ENCODE measurements at regions not wholly inside any gene's neighbourhood (a gene's known extent, or its start where the extent isn't known, plus 50 kb on each side); places are given as distances from the start of the nearest gene placed in this dataset.

DNA sequence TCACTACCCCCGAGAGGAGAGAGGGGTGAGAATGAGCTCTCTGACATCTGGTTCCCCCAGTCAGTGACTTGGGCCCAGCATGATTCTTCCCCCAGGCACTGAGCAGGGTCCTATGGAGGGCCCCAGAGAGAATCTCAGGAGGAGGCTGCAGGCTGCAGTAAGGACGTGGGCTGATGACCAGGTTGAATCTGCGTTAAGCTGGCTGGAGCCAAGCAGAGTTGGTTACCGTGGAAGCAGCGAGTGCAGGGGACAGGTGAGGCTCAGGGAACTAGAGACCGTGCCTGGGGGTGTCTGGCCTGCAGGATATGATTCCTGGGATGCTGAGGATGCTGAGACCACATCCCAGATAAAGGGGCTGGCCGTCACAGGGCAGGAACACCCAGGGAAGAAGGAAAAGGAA, 314.3 kb upstream of the IRX1 start:
- ATAC-seq: no peak
- DNase-seq: no peak

DNA sequence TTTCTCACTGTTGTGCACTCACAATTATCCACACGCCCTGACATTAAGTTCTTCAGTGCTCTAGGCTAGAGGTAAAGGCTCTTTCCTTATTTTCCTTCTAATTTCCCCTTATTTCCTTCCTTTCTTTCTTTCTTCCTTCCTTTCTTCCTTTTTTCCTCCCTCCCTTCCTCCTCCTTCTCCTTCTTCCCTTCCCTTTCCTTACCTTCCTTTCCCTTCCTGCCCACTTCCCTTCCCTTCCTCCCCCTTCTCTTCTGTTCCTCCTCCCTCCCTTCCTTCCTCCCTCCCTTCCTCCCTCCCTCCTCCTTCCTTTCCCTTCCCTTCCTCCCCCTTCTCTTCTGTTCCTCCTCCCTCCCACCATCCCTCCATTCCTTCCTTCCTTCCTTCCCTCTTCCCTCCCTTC, 317.0 kb upstream of the IRX1 start:
- DNase-seq (no peak), ATAC-seq (no peak)

DNA sequence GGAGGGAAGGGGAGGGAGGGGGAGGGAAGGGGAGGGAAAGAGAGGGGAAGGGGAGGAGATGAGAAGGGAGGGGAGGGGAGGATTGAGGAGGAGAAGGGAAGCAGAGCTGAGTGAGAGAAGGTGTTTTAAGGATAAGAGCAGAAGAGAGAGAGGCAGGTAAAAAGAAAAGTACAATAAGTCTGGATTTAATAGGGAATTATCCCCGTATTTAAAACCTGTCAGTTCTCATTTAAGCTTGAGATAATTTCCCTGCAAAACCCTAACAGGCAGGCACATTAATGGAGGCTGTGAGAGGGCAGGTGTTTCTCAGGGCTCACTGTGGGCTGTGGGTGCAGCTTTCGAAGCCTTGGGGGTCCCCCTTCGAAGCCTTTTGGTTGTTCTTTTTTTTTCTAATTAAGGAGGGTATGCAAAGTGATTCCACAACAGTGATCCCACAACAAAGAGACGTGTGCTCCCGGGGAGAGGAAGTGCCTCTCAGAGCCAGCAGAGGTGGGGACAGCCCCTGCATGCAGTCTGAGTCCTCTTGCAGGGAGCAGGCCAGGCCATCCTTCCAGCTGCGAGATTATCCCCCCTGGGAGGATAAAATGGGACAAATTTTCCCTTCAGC, 317.9 kb upstream of the IRX1 start:
- peak; percentile 28 for DNase-seq
- peak; percentile 84 for ATAC-seq

DNA sequence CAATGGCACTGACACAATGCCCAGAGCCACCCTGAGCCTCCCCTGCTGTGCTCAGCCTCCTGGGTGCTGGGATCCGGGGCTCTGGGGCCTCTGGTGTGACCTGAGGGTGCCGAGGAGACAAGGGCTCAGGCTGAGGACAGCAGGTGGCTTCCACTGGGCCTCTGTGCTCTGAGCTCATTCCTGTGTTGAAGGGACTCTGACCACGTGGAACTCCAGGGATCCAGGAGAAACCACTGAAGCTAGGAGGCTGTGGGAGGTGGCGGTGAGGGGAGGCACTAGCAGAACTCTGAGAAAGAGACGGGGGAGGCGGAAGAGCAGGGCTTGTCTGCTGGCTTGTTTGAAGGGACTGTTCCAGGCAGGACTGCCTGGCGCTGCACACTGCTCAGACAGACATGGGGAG, 318.7 kb upstream of the IRX1 start:
- ATAC-seq: no peak
- no peak for DNase-seq

DNA sequence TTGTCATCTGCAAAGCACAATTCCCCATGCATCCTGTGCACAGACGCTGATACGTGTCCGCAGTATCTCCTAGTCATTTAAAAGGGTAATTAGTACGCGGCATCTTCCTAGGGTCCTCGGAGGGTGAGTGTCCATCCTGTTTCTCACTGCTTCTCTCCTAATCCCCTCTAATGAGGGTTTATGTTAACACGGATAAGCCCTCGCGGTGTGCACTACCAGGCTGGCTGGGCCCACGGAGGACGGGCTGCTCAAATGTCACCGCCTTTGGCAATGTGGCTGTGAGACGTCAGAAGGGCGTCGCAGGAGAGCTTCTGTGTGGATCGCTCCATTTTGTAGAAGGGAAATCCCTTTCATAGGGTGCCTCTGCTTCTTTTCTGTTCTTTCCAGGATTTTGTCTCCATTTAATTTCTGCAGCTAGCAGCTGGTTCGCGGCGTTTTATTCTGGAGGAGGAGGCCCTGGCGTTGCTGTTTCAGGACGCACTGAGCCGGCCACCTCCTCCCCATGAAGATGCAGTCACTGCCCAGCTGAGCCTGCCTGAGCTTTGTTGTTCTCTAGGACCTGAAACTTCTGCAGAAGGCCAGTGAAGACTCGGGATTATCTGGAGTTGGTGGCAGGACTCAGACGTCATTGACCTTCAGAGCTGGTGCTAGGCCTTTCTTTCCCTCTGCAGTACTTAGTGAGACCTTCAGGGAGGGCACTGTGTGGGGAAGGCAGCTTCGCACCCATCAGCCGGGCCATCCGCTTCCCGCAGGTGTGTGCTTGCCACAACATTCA, 326.1 kb upstream of the IRX1 start:
- no peak for ATAC-seq
- DNase-seq: no peak

DNA sequence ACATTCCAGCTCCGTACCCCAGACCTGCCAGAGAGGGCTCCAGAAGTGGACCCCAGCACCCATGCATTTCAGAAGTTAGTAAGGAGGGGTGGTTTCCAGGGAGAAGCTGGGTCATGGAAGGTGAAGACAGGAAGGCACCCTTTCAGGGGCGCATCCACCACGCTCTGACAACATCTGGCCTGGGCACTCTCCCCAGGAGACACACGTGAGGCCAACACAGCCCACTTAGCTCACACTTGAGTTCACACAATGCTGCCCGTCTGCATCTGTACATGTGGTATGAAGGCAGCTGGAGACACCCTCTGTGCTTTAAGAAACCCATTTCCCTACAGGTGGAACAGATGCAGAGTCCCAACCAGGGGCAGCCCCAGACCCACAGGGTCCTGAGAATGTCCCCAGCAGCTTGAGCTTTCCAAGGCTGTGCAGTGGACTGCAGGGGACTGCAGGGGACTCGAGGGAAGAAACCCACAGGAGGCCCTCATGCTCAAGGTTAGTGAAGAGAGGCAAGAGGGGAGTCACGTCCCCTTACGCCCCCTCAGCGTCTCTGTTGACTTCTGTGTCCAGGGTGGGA, 326.8 kb upstream of the IRX1 start:
- DNase-seq (no peak), ATAC-seq (no peak)

DNA sequence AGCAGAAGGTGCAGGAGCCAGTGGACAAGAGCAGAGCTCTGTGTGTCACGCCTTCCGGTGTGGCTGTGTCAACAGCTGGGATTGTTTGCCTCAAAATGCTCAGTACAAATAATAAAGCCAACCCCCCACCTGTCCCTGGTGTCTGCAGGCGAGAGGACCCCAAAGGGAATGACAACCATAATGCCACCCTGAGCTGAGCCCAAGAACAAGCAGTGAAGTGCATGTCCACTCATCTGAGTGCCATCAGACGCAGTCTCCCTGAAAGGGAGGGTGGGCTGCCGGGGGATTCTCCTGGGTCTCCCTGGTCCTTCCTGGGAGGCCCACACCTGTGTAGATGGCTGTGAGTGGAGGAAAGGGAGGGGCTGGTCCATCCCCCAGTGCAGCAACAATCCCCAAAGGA, 328.8 kb upstream of the IRX1 start:
- no peak for ATAC-seq
- DNase-seq: no peak

DNA sequence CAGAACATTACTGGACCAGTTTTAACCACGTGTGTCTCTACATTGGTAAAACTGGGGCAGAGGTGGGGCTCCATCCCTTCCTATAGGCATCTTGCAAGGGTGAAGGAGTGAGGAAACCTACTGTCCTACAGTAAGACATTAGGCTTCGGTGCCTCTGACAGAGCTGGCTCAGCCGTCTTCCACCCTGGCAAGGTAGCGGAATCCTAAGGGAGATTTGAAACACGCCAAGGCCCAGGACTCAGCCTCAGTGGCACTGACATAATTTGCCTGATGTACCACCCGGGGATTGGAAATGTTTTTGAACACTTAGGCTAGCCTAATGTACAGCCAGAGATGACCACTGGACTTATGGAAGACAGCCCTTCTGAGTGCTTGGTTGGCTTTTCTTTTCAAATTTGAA, 329.7 kb upstream of the IRX1 start:
- no peak for ATAC-seq
- DNase-seq: no peak

DNA sequence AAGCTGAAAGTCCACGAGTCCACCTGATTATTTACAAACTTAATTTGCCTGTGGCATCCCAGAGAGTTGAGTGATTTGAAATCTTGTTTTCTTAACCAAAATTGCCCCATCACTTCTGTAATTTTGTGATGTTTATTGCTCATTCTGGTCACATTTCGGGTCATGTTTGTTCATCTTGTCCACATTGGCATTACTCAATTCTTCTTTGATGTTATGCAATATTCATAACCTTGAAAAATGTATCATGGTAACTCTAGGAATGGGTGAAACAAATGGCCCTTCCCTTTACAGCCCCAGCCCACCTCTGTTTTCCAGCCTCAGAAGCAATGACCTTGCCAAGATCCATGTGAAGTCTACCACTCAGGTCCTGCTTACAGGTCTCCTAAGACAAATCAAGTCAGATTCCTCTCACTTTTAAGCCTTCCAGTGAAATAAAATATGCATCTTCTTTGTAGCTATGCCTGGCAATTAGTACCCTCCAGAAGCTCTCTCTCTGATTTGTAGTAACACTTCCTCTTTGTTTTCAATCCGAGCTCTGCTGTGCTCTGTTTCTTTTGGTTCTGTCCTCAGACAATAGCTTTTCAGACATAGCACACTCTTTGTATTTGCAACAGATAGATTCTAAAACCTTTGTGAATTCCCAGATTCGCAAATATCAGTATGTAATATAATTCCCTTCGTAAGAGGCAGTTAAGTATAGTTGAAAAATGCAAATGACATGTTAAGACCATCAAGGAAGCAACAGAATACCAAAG, 330.3 kb upstream of the IRX1 start:
- DNase-seq (no peak), ATAC-seq (no peak)

DNA sequence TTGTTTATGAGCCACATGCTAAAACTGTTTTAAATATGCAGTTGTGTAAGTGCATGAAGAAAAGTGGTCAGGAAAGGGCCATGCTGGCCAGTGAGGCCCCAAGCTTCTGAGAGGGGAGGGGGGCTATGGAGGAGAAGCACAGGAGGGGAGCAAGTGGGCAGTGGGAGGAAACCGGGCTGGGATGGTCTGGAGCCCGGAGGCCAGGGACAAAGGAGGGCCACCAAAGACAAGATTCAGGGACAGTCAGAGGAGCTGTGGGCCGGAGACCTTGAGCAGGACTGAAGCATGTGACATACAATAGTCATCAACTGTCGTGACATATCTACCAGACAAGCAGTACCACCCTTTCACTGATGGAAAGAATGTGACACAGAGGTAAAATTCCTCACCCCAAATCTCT, 333.2 kb upstream of the IRX1 start:
- ATAC-seq (no peak), DNase-seq (no peak)

DNA sequence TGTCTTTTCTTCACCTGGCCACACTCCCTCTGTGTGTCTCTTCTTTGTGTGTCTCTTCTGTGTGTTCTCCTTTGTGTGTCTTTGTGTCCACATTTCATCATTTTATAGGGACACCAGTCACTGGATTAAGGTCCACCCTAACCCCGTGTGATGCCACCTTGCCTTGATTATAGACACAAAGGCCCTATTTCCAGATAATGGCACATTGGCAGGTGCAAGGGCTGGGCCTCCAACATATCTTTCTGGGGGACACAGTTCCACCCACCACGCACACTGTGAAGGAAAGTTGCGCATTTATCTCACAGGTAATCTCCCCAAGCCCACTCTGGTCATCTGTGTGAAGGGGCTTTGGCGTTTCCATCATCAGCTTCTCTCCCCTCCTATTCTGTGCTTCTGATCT, 334.6 kb upstream of the IRX1 start:
- ATAC-seq (no peak), DNase-seq (no peak)

DNA sequence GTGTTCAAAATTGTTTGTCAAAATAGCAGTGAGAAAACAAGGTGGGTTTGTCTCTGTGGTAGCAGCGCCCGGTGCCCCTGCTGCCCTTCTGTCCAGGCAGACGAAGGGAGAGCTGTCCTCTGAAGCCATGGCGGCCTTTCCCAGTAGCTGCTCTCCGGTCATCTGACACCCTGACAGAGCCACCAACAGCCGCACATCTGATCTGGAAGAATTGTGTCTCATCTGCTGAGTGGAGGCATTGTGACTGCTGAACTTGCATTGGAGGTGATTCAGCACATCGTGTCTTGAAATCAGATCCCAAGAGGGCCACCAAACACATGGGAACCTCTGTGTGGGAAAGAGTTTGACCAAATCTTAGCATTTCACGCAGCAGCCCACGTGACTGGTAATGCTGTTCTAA, 337.6 kb upstream of the IRX1 start:
- ATAC-seq: no peak
- no peak for DNase-seq

DNA sequence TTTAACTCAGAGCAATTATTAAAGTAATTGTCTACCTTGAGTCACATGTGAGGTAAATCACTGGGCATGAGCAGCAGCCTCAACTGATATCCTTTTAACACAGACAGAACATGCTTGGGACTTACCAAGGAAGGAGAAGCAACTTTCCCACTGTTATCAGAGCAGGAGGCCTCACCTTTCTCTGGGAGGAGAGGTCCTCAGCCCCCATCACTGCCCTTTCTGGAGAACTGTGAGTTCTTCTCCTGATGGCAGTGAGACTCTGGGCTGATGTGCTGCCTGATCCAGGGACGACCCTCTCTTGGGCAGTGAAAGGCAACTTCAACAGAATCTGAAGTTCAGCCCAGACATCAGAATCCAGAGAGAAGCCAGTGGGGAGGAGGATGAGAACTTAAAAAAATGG, 343.4 kb upstream of the IRX1 start:
- DNase-seq (no peak), ATAC-seq (no peak)

DNA sequence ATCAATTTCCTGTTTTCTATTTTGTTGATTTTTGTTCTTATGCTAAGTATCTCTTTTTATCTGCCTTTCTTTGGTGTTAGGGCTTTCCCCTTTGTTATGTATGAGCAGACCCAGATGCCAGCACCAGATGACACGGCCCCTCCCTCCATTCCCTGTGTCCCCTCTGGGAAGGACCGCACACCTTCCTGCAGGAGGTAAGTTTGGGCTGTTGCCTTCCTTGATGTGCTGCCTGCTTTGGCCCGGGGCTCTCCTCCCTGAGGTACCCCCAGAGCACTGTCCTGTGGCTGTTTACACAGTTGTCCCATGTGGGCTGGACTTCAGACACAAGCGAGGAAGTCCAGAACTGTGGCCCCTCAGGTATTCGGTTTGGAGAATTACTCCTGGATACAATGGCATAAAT, 343.8 kb upstream of the IRX1 start:
- ATAC-seq (no peak), DNase-seq (no peak)

DNA sequence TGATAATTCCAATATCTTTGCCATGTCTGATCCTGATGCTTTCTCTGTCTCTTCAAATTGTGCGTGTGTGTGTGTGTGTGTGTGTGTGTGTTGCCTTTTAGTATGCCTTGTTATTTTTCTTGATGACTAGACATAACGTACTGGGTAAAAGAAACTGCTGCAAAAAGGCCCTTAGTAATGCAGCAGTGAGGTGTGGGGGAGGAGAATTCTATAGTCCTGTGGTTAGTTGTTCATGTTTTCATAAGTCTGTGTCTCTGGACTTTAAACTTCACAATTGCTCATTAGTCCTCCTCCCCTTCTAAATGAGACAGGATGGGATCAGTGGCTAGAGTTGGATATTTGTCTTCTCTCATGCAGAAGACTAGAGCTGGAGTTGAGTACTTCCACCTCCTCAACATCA, 346.2 kb upstream of the IRX1 start:
- DNase-seq (no peak), ATAC-seq (no peak)

DNA sequence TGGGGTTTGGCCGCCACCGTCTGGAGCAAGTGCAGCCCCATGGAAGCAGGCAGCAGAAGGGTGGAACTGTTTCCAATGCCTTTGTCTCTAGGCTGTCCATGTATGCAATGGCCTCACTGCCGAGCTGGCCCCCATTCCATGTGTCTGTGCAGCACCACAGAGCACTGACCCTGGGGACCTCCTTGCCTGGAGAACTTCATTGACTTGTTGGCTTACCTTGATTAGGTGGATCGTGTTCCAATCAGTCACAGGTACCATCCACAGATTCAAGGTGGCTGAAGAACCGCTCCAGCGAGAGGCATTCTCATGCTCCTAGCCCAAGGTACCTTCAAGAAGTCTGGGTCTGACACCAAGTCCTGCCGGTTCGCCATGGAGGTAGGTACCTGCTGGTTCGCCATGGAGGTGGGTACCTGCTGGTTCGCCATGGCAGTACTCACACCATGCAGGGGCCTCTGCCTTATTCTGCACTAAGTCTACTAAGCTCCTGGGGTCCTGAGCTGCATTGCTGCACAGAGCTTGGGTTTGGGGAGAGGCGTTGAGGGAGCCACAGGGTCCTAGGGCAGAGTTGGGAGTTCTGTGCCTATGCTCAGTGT, 358.3 kb upstream of the IRX1 start:
- DNase-seq (no peak), ATAC-seq (no peak)

DNA sequence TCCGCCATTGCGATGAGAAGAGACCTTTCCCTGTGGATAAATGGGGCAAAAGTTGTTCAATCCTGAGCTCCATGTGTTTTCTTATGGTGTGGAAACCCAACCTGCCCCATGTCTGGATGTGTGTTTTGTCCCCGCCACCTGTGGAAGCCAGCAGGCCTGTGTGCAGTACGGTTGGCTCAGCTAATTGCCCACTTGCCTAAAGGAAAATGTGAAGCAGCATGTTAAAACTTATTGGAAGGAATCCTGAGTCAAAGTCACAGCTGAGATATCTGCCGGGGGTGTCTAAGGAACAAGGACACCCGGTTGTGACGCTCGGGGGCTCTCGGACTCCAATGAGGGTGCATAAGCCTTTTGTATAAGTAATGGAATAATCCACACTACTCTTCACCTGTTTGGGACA, 361.1 kb upstream of the IRX1 start:
- ATAC-seq (no peak), DNase-seq (no peak)

DNA sequence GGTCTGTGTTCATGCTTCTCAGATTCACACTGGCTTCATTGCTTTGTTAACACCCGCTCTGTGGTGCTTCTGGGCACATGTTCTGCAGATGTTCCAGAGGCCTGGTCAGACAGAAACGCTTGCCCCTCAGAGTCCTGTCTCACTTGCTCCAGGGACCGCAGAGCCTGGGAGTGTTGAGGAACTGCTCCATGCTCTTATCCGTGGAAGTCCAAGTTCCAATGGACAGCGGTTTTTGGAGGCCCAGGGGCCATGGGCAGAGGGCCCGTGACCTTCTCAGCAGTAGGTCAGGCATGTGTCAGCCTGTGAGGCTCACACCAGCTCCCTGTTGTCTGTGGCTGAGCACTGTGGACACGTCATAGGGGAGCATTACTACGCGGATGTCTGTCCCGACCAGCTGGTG, 364.7 kb upstream of the IRX1 start:
- DNase-seq: no peak
- no peak for ATAC-seq

DNA sequence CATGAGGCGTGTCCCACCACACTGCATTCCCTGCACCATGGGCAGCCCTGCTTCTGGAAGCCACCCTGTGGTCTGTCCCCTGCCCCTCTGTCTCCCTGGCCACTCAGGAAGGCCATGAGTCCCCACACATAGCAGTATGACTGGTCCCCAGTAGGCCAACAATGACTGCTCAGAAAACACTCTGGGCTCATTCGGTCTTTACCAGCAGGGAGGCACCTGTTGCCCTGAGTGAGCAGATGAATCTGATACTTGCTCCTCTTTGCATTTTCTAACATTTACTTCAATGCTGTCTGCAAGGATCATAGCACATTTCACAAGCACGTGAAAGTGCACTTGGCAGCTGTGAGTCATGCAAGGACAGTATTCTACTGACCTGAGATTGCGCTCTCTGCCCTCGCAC, 365.4 kb upstream of the IRX1 start:
- ATAC-seq (no peak), DNase-seq (no peak)

DNA sequence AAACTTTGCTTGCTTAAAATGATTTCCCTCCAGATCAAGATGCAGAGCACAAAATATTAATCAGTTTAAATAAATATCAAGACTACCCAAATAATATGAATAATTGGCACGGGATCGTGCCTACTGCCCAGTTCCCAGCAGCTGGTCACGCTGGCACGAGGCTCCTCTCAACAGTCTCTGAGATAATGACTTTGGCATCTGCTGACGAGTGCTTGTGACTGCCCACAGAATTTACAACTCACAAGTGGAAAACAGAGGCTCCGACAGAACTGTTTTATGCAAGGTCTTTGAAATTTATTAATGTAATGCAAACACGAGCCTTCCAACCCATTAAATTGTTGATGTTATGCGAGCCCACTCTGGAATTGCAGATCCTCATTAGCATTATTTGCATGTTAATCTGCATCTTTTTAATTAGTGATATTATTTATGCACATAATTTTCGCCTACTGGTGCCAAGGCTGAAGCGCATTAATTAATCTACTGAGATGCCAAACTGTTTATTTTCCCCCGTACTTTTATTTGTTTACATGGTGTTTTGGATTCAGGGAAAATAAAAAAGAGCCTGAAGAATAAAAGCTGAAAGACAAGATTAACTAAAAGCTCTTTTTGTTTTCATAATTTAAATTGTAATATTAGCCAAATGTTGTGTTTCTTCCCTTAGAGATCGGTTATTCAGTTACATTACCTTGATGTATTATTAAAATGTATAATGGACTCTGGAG, 369.3 kb upstream of the IRX1 start:
- DNase-seq: no peak
- no peak for ATAC-seq

DNA sequence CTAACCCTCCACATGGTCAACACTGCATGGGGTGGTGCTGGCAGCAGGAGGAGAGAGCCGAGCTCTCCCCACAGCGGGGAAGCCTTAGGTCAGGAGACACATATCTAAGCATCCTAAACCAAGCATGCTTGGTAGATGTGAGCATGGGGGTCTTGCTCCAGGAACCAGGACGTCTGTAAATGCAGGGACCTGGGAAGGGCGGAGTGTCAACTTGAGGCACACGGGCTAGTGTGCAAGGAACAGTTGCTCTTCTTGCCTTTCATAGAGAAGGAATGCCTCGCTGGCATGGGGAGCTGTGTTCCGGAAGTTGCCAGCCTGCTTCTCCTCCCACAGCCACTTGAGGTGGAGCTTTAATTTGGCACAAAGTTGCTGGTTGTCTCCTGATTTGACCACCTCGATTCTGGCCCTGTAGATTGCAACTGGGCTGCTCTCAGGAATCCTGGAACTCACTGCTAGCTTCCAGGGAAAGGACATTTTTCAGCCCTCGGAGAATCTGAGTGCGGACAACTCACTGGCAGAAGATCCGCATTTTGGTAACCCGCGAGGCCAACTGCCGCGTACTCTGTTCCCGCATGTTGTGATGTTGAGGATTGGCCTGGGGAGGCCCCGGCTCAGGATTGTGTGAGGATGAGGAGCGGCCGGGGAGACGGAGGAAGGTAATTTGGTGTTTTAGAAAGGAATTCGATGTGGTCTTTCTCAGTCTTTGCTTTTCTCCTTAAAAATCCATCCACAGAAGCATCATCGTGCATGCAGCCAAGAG, 370.3 kb upstream of the IRX1 start:
- DNase-seq: no peak
- ATAC-seq: no peak

Measured in stimulated activated naive CD8-positive, alpha-beta T cell treated with anti-CD3 and anti-CD28 coated beads, Interleukin-15, Interleukin-2, amounts not matched to agents 100 U/mL and 50 U/mL, for 24 hours (primary cell).